Prostate gland (tissue), 2 donors: ENCODE measurements at regions not wholly inside any gene's neighbourhood (a gene's known extent, or its start where the extent isn't known, plus 50 kb on each side); places are given as distances from the start of the nearest gene placed in this dataset.
"Not testable (repeated sequence)": the region's sequence is repeated elsewhere in the genome, so short reads cannot be mapped to it uniquely, and the experiment has no call there.

ENCODE experiments used
- DNase-seq: peaks from one replicate; pipeline ENCODE4 v3.0.0-alpha.2; 2019; ENCODE audit warnings: low spot score
- H3K27ac ChIP-seq, 2 donors: fragments of 200-600 bp; sonication (generic); 2 replicates each; pipeline ENCODE4 v1.5.1; 2017 to 2019
- H3K27me3 ChIP-seq: fragments of 200-600 bp; sonication (generic); replicated peaks from 2 replicates; pipeline ENCODE4 v1.5.1; 2019; ENCODE audit not compliant: insufficient read depth
- H3K36me3 ChIP-seq, 2 donors: fragments of 200-600 bp; sonication (generic); 1 replicate in 1 of 2; 2 replicates in 1 of 2; pipeline versions ENCODE4 v1.5.1 to v1.8.1; 2017 to 2019
- H3K4me1 ChIP-seq: fragments of 200-600 bp; sonication (generic); replicated peaks from 2 replicates; pipeline ENCODE4 v1.5.1; 2019
- H3K4me3 ChIP-seq, 2 donors: fragments of 200-600 bp; sonication (generic); 2 replicates each; pipeline ENCODE4 v1.5.1; 2017 to 2019
- H3K9me3 ChIP-seq: fragments of 200-600 bp; sonication (generic); 2 replicates; pipeline ENCODE4 v1.5.1; 2017
- CTCF ChIP-seq, 4 experiments: fragments of 200-600 bp in 2 of 4; fragments of 450-650 bp in 2 of 4; sonication (generic) in 2 of 4; IDR thresholded peaks; 1 replicate in 3 of 4; 2 replicates in 1 of 4; pipeline ENCODE4 v1.5.1; 2016 to 2019; ENCODE audit warnings: antibody characterized with exemption in 4 of 4, mild to moderate bottlenecking in 2 of 4, moderate library complexity in 2 of 4
- POLR2A ChIP-seq: fragments of 450-650 bp; IDR thresholded peaks from one replicate; pipeline ENCODE4 v1.6.1; 2016; ENCODE audit warnings: antibody characterized with exemption, mild to moderate bottlenecking
- POLR2AphosphoS5 ChIP-seq: sonication (generic); formaldehyde crosslinking; IDR thresholded peaks from one replicate; pipeline ENCODE4 v1.6.1; 2017; ENCODE audit warnings: antibody characterized with exemption
- WGBS: methylation state at CpG from one replicate; pipeline ENCODE4 v1.1.5; 2018; 5-methylcytosine and 5-hydroxymethylcytosine counted together
- intact Hi-C: fragments of 100-400 bp; cut with DNase I; formaldehyde crosslinking; loops from one replicate; pipeline ENCODE4 v1.14.2; 2022

GRCh38 chr14:40362856-40363255, 930.6 kb upstream of the FBXO33 start:
- H3K36me3 ChIP-seq = no peaks in the 10 kb centered on the region
- intact Hi-C loops = no loop called here
- DNase-seq = no peak
- TF ChIP-seq POLR2A (no peak), CTCF (IDR thresholded peaks at IDR 0.05) (no peak), POLR2AphosphoS5 (no peak)
- H3K27ac ChIP-seq = no peak overlapping the region
- no peaks in the 10 kb centered on the region for H3K4me1 ChIP-seq
- no peaks in the 10 kb centered on the region for H3K27me3 ChIP-seq
- WGBS = 53% methylated on average over 1 of the region's 1 CpG
- H3K4me3 ChIP-seq = no peak overlapping the region
- no peaks in the 10 kb centered on the region for H3K9me3 ChIP-seq

- Histone ChIP-seq H3K27ac (no peak overlapping the region), H3K4me3 (no peak overlapping the region), H3K4me1 (no peaks in the 10 kb centered on the region), H3K27me3 (no peaks in the 10 kb centered on the region), H3K36me3 (no peaks in the 10 kb centered on the region), H3K9me3 (no peaks in the 10 kb centered on the region)
- no peak for DNase-seq
- TF ChIP-seq POLR2A (no peak), CTCF (IDR thresholded peaks at IDR 0.05) (no peak), POLR2AphosphoS5 (no peak)
- intact Hi-C loops = no loop called here
- 71% methylated on average over 2 of the region's 2 CpGs for WGBS
These were observed 922.5 kb upstream of the FBXO33 start for GRCh38 chr14:40354754-40355153.

GRCh38 chr14:40348104-40348503, 915.9 kb upstream of the FBXO33 start:
- H3K4me3 ChIP-seq, intact Hi-C loops, H3K27ac ChIP-seq, DNase-seq, H3K36me3 ChIP-seq, H3K9me3 ChIP-seq, H3K4me1 ChIP-seq, H3K27me3 ChIP-seq: not testable (repeated sequence)
- WGBS = 91% methylated on average over 27 of the region's 27 CpGs

DNA sequence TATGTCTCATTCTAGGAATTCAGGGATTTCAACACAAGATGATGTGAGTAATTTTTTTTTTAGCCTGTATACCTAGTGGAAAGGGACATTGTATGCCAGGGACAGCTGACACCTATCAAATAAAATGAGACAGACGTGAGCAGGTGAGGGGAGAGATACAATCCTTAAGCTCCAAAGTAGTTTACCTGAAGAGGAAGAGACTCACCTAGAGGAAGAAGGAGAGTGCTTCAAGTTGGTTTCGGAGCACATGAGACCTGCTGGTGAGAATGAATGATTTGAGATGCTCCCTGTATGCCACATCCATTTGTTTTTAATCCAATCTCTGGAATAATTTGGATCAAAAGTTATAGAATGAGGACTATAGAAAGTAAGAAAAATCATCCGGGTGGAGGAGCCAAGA, 915.4 kb upstream of the FBXO33 start:
- H3K9me3 ChIP-seq = no peaks in the 10 kb centered on the region
- no peaks in the 10 kb centered on the region for H3K36me3 ChIP-seq
- DNase-seq = no peak
- H3K27ac ChIP-seq = no peak overlapping the region
- H3K4me3 ChIP-seq = no peak overlapping the region
- no peaks in the 10 kb centered on the region for H3K27me3 ChIP-seq
- 83% methylated on average over 3 of the region's 3 CpGs for WGBS
- TF ChIP-seq POLR2A = no peak
- no peak for TF ChIP-seq POLR2AphosphoS5
- TF ChIP-seq CTCF (IDR thresholded peaks at IDR 0.05) = no peak
- intact Hi-C loops = no loop called here
- no peaks in the 10 kb centered on the region for H3K4me1 ChIP-seq

GRCh38 chr14:40346275-40346674, 914.0 kb upstream of the FBXO33 start:
- 89% methylated on average over 2 of the region's 2 CpGs for WGBS
- H3K4me3 ChIP-seq = no peak overlapping the region
- intact Hi-C loops = no loop called here
- no peaks in the 10 kb centered on the region for H3K4me1 ChIP-seq
- TF ChIP-seq CTCF (IDR thresholded peaks at IDR 0.05) (no peak), POLR2AphosphoS5 (no peak), POLR2A (no peak)
- DNase-seq = no peak
- no peaks in the 10 kb centered on the region for H3K9me3 ChIP-seq
- no peaks in the 10 kb centered on the region for H3K36me3 ChIP-seq
- H3K27ac ChIP-seq = no peak overlapping the region
- no peaks in the 10 kb centered on the region for H3K27me3 ChIP-seq
